GM18858 (cell line): ENCODE measurements at regions not wholly inside any gene's neighbourhood (a gene's known extent, or its start where the extent isn't known, plus 50 kb on each side); places are given as distances from the start of the nearest gene placed in this dataset.
A peak's percentile ranks its signal among the peaks of the same experiment; 100 is the strongest.

ENCODE experiments used
- ATAC-seq: cut with Tn5 transposase; IDR thresholded peaks from one replicate; pipeline ENCODE4 v1.9.1; 2021; ENCODE audit not compliant: unreplicated experiment

DNA sequence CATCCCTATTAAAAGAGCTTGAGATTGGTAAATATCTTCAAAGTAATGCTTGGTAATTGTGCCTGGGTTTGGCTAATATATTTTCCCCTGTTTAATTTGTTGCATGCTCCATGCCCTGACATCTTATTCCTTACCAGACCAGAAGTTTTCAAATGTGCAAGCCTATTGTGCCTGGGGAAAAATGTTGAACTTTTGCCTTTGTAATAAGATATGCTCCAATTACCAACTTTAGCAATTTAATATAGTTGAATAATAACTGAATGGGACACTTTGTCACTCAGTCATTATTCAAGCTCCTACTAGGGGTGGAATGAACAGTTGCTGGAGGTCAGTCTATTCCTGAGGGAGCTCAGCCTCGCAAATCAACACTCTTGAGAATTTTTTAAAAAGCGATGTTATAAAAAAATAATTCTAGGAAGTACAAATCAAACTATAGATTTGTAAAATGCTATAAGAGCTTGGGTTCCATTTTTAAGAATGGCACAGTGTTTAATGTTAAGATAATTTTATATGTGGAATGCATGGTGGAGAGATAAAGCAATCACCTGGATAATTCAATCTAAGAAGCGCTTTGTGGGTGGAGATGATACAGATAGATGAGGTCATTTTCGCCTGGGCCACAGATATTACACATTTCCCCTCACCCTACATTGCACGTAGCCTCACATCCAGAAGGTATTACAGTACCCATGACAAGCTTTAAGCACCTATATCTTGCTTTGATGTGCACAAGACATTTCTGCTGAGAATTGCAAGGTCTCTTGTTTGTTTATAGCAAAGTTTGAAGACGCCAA is 231.8 kb downstream of the PIK3R1 start:
- no peak for ATAC-seq

DNA sequence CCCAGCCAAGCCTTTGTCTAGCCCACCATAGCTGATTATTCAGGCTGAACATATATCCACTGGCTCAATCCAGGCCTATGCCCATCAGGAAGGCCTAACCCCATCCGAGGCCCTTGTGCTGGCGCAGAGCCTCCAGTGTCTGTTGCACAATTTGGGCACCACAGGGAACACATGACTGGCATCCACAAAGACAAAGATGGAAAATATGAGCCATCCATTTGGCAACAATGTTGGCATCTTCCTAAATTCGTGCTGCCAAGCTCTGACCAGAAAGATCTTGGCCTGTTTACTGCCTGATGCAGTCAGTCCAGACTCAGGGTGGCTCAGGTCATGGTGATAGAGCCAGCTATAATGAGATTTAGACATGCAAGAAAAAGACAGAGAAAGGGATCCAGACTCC is 233.8 kb downstream of the PIK3R1 start:
- no peak for ATAC-seq

DNA sequence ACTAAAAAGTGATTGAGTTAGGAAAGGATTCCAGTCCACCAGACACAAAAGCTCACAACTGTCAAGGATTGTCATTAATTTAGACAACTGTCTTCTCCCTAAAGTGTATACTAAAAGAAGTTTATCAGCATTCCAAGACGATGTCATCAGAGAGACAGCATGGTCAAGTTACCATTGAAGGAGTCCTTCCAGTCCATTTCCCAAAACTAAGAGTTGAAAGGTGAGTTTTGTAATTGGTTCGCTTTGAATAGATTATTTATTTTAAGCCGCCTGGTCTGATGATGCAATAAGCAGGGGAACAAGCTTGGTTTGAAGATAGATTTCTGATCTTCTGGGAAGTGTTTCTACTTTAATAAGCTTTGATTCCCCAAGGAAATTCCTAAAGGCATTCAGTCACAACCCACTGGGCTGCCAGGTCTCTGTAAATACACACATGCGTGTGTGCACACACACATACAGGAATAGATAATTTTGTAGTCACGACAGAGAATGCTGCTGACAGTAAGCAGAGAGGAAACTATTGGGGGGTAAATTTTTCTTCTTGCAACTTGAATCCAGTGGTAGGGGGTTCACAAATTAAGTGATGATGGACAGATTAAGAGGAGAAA is 234.8 kb downstream of the PIK3R1 start:
- ATAC-seq: no peak

DNA sequence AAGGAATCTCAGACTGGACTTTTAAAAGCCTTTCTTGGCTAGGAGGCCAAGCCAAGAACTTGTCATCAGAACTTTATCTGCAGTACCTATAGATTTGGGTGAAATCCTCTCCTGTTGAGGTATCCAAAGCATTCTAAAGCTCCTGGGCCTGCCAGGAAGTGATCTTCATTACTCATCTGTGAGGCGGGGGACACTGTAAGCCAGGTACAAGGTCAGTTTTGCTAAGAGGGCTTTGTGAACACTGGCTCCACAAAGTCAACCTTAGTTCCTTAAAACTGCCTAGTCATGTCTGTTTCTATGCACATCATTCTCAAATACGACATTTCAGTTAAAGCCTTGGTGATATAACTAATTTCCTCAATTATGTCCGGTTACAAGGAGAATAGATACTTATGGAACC is 236.7 kb downstream of the PIK3R1 start:
- ATAC-seq: no peak

DNA sequence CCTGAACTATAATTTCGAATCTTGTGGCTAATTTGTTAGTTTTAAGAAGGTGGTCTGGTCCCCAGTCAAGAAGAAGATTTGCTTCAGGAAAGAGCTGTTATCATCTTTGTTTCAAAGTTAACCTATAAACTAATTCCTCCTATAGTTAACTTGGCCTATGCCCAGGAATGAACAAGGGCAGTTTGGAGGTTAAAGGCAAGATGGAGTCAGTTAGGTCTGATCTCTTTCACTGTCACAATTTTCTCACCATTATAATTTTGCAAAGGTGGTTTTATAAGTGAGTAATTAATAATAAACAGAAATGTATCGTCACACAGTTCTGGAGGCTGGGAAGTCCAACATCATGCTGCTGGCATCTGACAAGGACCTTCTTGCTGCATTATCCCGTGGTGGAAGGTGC is 238.6 kb downstream of the PIK3R1 start:
- ATAC-seq: no peak

DNA sequence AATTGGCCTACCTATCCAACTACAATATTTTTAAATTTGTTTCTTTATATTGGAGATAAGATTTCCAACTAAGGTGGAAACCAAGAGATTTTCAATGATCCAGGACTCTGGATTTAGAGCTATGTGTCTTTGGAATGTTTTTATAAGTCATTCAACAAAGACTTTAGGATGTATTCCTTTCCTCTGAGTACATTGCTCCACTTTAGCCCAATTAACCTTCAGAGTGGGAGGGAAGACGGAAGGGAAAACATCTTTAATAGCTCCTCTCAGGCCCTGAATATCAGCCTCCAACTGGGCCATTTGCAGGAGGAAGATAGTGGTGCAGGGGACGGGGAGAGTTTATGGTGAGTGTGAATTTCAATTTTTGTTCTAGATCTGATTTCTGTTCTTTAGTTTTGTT is 239.2 kb downstream of the PIK3R1 start:
- no peak for ATAC-seq

DNA sequence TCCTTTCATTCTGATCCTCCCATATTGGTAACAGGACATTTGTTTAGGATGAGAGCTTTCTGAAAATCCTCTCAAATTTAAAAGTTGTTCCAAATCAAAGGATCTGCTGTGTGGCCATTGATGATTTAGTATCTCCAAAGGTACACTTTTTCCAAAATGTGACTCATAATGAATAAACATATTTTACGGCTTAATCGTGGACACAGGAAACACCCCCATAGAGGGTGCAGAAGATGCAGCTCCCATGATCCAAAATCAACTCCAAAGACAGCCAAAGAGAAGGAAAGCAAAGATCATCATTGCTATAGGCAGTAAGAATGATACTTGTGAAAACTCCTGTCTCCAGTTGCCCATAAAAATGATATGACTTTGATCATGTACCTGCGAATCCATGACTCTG is 239.7 kb downstream of the PIK3R1 start:
- ATAC-seq: no peak

DNA sequence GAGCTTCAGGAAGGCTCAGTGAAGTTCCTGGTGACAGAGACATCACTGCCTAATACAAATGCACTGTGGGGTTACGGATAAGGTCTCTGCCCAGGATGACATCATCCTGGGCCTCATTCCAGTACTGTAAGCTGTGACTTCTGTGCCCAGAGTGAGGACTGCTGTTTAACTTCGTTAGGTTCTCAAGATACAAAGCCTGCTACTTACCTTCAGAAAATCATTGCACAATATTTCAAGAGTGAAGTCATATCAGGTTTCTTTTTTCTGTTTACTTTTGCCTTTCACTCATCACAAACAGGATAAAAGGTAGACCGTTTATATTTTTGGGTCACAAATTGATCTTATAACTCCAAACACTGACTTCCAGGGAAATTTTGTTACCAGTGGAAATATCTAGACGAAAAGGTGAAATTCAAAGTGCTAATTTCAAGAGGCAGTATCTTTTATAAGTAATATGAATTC is 241.2 kb downstream of the PIK3R1 start:
- ATAC-seq: no peak

DNA sequence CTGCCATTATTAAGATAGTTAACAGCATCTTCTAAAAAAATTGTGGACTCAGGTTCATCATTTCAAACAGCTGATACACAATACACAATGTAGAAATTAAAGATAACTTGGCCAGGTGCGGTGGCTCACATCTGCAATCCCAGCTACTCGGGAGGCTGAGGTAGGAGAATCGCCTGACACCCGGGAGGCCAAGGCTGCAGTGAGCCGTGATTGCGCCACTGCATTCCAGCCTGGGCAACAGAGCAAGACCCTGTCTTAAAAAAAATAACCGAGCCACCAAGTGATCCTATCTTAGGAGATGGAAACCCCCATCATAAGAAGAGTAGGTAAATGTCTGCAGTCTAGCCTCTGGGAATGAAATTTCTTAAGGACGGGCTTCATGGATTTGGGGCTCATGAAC is 241.7 kb downstream of the PIK3R1 start:
- no peak for ATAC-seq

DNA sequence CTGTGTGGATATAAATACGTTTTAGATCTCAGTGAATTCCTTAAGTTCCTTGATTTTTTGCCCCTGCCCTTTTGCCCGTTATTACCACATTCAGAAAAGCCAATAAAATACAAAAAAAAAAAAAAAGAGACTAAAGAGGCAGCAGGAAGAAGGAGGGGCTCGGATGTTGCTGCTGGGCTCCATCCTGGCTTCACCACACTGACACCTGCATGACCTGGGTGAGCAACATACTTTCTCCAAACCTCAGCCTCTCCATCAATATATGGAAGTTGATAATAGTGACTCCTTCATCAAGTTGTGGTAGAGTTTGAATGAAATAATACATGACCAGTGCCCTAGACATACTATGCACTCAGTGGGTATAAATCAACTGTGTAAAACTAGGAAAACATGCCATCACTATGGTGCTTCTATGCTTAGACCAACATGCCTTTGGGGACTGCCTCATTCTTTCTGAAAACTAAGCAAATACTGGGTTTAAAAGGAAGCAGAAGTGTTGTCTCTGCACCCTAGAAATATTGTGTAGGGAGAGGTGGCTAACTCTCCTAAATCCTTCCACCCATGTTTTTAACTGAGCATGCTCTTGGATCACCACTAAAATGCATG is 243.0 kb downstream of the PIK3R1 start:
- ATAC-seq: no peak

DNA sequence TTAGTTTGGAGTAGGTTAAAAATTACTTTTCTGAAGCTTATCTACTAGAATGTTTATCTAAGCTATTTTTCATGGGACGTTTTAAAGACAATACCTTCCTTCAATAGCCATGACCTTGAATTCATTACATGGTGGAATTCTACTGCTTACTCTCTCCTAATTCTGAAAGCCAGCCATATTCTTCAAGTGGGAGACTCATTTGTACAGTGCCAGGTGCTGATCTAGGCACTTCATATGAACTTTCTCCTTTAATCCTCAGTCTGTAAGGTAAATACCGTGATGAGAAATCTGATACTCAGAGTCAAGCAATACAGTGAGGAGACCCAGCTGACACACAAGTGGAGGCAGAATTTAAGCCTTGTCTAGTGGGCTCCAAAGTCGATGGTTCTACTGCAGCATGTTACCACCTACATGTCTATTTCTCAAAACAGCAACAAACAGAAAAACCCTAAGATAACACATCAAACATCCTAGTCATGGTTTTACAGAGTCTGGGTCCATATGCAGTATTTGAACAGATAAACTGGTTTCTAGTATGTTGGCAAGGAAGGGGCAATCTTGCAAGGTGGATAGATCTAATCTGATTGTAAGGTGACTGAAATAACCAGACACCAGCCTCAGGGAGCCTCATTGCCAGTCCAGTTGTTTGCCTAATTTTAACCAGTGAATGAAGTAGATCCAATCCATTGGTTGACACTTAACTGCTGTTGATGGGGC is 243.7 kb downstream of the PIK3R1 start:
- ATAC-seq: no peak

DNA sequence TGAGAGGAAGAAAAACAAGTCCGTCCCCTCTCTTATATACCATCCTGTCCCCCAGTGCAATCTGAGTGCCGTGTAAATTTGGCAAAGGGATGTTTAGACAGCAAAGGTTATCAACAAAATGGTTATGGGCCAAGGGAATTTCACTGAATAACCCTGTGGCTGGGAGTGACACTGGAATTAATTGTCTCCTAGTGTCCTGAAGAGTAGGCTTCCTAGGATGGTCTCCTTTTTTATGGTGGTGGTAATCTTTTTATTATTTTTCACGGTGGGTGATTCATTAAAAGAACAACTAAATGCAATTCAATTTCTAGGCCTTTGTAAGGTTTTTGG is 244.2 kb downstream of the PIK3R1 start:
- no peak for ATAC-seq

DNA sequence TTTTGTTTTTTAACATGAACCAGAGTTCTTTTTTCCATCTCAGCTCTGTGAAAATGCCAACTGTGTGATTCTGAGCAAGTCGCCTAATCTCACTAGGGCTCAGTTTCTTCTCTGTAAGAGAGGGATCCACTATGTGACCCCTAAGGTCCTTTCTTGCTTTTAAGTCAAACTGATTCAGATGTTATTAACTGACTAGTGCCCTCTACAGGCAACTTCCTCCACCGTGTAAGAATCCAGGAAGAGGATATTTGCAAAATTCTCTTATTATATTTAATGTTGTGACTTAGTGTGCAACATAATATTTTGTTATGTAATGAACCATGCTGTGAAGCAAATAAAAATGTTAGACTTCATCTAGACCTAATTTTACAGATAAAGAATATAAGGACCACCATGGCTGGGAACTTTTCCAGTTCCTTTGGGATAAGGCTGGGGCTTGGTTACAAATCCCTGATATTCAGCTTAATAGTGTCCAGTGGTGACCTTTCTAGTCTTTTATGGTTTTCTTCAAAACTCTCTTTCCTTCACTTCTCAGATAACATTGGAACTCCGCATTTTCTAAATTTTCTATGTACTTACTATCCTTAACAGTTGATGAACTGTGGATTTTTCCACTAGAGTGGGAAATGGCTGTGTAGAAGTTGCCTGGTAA is 244.7 kb downstream of the PIK3R1 start:
- ATAC-seq: no peak

DNA sequence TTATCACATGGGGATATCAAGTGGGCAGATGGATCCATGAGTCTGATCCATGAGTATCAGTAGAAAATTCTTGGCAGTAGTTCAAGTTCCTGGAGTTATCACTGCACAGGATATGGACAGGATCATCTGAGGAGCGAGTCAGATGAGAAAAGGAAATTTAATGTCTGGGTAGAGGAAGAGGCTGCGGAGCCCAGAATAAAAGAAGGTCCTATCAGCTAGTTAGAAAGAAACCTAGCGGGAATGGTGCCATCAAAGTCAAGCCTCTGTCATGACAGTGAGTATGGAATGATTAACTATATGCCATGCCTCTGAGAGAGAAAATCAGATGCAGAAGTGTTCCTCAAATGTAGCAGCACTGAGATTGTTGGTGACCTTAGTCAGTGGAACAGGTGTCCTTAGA is 248.1 kb downstream of the PIK3R1 start:
- ATAC-seq: no peak

DNA sequence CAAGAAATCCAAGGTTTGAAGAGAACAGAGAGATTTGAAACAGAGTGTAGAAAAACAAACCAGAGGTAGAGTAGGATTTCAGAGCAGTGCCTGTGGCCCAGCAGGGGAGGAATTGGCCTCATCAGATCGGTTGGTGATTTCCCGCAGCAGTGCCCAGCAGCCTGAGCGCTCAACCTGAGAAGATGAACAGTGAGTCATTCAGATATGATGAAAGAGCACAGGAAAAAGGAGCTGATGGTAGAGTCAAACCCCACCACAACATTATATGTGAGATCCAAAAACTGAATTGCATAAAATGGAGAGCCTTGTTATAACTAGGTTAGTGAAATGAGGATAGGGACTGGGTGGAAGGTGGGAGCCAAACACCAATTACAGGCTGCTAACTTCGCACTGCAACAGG is 248.9 kb downstream of the PIK3R1 start:
- peak; percentile 75 for ATAC-seq

DNA sequence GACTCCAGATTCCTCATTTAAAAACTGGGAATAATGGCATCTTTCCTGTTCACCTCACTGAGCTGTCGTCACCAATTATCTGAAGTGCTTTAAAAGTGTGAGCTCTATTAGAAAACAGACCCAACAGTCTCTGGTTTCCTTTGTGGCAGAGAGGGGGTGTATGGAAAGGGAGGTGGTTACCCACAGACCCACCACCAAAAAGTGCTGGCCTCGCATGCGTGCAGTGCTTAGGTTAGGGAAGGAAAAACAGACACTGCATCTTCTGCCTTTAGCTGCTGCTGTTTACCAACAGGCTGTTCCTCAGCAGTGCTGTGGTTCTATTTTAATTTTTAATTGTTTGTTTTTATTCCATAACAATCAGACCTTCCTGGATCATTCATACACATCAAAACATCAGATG is 249.6 kb downstream of the PIK3R1 start:
- no peak for ATAC-seq

DNA sequence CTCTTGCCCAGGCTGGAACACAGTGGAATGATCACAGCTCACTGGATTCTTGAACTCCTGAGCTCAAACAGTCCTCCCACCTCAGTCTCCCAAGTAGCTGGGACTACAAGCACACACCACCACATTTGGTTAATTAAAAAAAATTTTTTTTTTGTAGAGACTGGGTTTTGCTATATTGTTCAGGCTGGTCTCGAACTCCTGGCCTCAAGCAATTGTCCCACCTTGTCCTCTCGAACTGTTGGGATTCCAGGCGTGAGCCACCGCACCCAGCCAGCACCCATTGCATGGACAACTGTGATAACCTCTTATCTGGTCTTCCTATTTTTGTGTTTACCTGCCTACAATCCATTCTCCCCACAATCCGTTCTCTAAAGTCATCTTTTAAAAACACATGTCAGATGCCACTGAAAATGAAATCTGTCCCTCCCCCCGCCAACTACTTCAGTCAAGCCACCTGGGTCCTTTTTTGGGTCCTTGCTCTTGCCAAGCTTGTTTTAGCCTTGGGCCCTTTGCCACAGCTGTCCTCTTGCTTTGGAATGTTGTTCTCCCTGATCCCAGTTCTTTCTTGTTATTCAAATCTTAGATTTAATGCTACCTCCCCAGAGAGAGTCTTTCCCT is 250.5 kb downstream of the PIK3R1 start:
- ATAC-seq: no peak

DNA sequence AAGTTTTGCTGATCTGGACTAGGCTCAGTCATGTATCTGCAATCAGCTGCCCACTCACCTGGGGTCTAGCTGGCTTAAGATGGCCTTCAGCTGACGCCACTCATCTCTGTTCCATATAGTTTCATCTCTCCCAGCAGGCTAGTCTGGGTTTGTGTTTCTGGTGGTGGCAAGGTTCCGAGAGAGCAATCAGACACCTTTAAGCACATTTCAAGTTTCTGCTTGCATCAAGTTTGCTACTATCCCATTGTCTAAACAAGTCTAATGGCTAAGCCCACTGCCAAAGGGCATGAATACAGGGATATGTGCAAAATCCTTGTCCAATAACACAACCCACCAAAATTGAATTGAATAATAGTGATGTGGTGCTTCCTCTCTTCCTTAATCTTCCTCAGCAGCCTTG is 251.7 kb downstream of the PIK3R1 start:
- no peak for ATAC-seq

DNA sequence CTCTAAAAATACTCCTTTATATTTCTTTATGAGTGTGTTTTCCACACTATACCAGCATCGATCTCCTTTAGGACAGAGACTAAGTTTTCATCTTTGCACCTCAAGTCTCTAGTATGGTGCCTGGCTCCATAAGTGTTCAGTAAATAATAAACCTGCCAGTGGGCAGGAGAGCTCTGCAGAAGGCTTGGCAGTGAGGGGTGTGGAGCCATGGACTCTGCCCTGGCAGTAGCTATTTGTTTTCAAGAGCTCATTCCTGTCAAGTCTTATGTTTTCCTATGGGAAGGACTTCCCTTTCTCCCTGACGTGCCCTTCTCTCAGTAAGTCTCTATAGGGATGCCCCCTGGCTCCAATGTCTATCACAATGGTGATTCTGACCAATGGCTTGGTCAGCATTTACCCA is 252.2 kb downstream of the PIK3R1 start:
- ATAC-seq: no peak

DNA sequence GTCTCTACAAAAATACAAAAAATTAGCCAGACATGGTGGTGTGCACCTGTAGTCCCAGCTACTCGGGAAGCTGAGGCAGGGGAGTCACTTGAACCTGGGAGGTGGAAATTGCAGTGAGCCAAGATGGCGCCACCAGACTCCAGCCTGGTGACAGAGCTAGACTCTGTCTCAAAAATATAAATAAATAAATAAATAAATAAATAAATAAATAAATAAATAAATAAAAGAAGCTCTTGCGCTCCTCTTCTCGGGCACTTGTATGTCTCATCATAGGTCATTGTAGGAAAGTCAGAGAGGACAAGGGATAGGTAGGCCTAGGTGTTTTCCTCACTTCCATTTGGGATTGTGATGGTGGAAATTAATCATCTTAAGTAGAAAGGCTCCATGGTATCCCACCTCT is 252.8 kb downstream of the PIK3R1 start:
- ATAC-seq: no peak

DNA sequence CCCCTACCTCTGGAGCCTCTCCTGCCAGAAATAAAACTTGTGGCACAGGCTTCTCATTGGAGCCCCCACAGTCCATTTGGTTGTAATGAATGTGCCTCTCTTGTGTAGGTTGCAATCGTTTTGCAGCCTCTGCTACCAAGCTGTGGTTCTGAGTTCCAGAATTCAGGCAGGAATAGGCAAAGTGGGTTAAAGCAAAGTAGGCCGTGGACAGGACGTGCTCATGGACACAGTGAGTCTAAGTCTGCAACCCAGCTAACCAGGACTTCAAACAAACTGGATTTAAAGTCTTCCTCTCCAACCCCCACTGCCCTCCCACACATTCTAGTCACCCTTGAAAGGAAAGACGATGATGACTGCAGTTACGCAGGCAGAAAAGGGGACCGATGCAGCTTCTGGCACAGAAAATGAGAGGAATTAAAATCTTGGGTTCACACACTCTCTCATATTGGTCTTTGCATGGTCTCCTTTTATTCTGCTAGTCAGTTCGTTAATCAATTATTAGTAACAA is 260.0 kb downstream of the PIK3R1 start:
- ATAC-seq: no peak
